Body of pancreas (tissue), 4 donors: ENCODE measurements at regions not wholly inside any gene's neighbourhood (a gene's known extent, or its start where the extent isn't known, plus 50 kb on each side); places are given as distances from the start of the nearest gene placed in this dataset.

Source experiments
- ATAC-seq: fragments of 150-250 bp; one replicate; pipeline ENCODE4 v1.9.1; 2016
- DNase-seq, 4 donors: peaks; one replicate each; pipeline ENCODE4 v3.0.0-alpha.2; 2019
- H3K27ac ChIP-seq, 4 donors: fragments of 200-600 bp; sonication (generic); 1 replicate in 3 of 4; 2 replicates in 1 of 4; pipeline versions ENCODE4 v1.5.1 to v1.6.1; 2016 to 2019; ENCODE audit warnings: mild to moderate bottlenecking in 1 of 4, mixed read lengths in 1 of 4, moderate library complexity in 1 of 4
- H3K27me3 ChIP-seq, 2 donors: fragments of 200-600 bp; sonication (generic); one replicate each; pipeline ENCODE4 v1.6.0; 2016; ENCODE audit warnings: mild to moderate bottlenecking in 1 of 2
- H3K36me3 ChIP-seq, 2 donors: fragments of 200-600 bp; sonication (generic); replicated peaks in 1 of 2; 2 replicates each; pipeline ENCODE4 v1.5.1; 2016; ENCODE audit warnings: low read depth in 2 of 2; ENCODE audit not compliant: insufficient read depth in 1 of 2
- H3K4me1 ChIP-seq: fragments of 200-600 bp; sonication (generic); one replicate; pipeline ENCODE4 v1.6.0; 2016
- H3K4me3 ChIP-seq, 2 donors: fragments of 200-600 bp; sonication (generic); 1 replicate in 1 of 2; 2 replicates in 1 of 2; pipeline ENCODE4 v1.5.1; 2016 to 2019
- H3K9me3 ChIP-seq, 3 donors: fragments of 200-600 bp; sonication (generic); 1 replicate in 2 of 3; 2 replicates in 1 of 3; pipeline ENCODE4 v1.5.1; 2016
- POLR2A ChIP-seq, 3 donors: fragments of 450-650 bp; IDR thresholded peaks; one replicate each; pipeline ENCODE4 v1.6.1; 2016; ENCODE audit warnings: antibody characterized with exemption in 3 of 3, mild to moderate bottlenecking in 2 of 3
- WGBS, 2 donors: methylation state at CpG; one replicate each; pipeline ENCODE4 v1.1.5; 2017; 5-methylcytosine and 5-hydroxymethylcytosine counted together
- intact Hi-C: fragments of 100-400 bp; cut with DNase I; formaldehyde crosslinking; loops from one replicate; pipeline ENCODE4 v1.15.1; 2023
- TF ChIP-seq, protein P1 (sequence below), 7 experiments: fragments of 450-650 bp in 4 of 7; fragments of 200-600 bp in 3 of 7; sonication (generic) in 3 of 7; IDR thresholded peaks; one replicate each; pipeline ENCODE4 v1.5.1; 2016 to 2019; ENCODE audit warnings: antibody characterized with exemption in 7 of 7

DNA sequence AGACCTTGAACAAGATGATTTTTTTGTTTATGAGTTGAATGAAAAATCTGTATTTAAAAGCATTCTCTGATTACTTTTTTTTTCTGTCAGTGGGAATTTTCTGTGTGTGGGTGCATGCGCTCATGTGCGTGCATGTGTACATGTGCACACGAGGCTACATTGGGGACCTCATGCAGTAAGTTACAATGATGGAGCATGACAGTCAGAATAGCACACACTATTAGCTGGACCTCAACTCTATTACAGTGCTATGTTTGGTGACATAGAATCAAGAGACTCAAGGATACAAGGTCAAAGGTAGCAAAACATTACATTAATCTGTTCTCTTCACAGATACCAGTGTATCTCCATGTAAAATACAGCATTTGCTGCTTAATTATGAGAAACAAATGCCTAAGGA, 276.8 kb upstream of the FIGN start:
- Histone ChIP-seq H3K36me3 (no peaks in the 10 kb centered on the region), H3K4me3 (no peak overlapping the region), H3K27ac (no peak overlapping the region), H3K27me3 (no peaks in the 10 kb centered on the region), H3K4me1 (no peaks in the 10 kb centered on the region), H3K9me3 (no peaks in the 10 kb centered on the region)
- 84 to 86% methylated on average over 3 of the region's 3 CpGs for WGBS, 2 donors
- intact Hi-C loops = no loop called here
- TF ChIP-seq POLR2A (IDR thresholded peaks at IDR 0.05) = no peak
- TF ChIP-seq, protein P1, sequence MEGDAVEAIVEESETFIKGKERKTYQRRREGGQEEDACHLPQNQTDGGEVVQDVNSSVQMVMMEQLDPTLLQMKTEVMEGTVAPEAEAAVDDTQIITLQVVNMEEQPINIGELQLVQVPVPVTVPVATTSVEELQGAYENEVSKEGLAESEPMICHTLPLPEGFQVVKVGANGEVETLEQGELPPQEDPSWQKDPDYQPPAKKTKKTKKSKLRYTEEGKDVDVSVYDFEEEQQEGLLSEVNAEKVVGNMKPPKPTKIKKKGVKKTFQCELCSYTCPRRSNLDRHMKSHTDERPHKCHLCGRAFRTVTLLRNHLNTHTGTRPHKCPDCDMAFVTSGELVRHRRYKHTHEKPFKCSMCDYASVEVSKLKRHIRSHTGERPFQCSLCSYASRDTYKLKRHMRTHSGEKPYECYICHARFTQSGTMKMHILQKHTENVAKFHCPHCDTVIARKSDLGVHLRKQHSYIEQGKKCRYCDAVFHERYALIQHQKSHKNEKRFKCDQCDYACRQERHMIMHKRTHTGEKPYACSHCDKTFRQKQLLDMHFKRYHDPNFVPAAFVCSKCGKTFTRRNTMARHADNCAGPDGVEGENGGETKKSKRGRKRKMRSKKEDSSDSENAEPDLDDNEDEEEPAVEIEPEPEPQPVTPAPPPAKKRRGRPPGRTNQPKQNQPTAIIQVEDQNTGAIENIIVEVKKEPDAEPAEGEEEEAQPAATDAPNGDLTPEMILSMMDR (IDR thresholded peaks at IDR 0.05) = no peak
- ATAC-seq (no peak), DNase-seq (no peak)

DNA sequence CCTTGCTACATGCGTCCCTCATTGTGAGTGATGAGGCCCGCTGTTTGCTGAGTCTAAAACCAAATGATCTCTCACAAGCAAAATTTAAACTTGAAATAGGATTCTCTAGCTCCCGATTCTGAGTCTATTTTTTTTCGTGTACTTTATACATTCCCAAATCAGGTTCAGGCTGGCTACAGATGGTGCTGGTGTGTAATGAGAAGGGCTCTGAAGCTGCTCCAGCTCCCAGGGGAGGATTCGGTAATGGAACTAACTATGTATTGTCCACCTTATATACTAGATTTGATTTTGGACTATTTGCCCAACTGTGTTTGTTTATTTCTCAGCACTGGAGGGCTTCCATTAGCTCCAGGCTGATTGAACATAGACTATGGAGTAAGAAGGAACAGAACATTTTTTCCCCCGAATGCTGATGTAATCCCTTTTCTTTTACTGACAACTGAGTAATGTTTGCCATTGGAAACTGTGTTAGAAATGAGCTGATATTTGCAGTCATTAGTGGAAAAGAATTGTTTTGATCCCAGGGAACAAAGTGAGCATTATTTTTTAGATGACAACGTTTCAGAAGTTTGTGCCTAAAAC, 274.0 kb upstream of the FIGN start:
- no peaks in the 10 kb centered on the region for H3K9me3 ChIP-seq
- 45 to 54% methylated on average over 7 of the region's 7 CpGs for WGBS, 2 donors
- DNase-seq = no peak
- no peaks in the 10 kb centered on the region for H3K36me3 ChIP-seq
- ATAC-seq = no peak
- no peak overlapping the region for H3K4me3 ChIP-seq
- no peaks in the 10 kb centered on the region for H3K27me3 ChIP-seq
- no peaks in the 10 kb centered on the region for H3K4me1 ChIP-seq
- no peak for TF ChIP-seq POLR2A (IDR thresholded peaks at IDR 0.05)
- TF ChIP-seq, protein P1 (IDR thresholded peaks at IDR 0.05) = no peak
- intact Hi-C loops = no loop called here
- H3K27ac ChIP-seq = no peak overlapping the region

DNA sequence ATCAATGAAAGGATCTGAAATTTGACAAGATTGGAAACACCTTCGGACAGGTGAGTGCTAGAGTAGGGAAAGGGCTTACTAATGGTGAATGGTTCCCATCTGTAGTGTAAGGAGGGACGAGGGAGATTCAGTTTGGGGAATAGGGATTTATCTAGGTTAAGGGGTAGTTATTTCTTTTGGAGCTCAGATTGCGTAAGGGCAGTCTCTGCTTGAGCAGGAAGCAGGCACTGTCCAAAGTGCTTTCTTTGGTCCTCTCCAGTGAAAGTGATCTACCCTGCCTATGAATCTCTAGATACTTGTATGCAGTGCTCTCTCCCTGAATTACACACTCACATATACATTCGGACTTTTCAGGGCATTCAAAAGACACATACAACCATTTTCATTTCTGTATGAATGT, 272.9 kb upstream of the FIGN start:
- no peak for ATAC-seq
- no peak overlapping the region for H3K4me3 ChIP-seq
- no peaks in the 10 kb centered on the region for H3K36me3 ChIP-seq
- WGBS, 2 donors = 55% methylated on average over 4 of the region's 4 CpGs
- TF ChIP-seq POLR2A (IDR thresholded peaks at IDR 0.05) = no peak
- TF ChIP-seq, protein P1 (IDR thresholded peaks at IDR 0.05) = no peak
- DNase-seq = no peak
- H3K9me3 ChIP-seq = no peaks in the 10 kb centered on the region
- H3K27ac ChIP-seq = no peak overlapping the region
- H3K27me3 ChIP-seq = no peaks in the 10 kb centered on the region
- no peaks in the 10 kb centered on the region for H3K4me1 ChIP-seq
- intact Hi-C loops = no loop called here

DNA sequence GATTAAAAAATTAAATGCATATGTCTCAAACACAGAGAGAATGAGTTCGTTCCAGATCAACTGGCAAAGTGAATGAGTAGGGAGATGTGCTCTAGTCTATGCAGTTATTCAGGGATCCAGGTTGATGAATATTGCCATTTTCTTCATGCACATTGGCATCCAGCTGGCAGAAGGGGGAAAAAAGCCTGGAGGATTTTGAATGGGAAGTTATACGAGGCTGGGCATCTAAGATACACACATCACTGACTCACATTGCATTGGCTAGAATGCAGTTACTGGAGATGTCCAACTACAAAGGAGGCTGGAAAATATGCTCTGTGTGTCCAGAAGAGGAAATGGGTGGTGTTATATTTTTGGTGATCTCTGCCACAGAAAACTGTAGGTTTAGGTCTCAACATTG, 270.9 kb upstream of the FIGN start:
- H3K4me3 ChIP-seq = no peak overlapping the region
- ATAC-seq (no peak), DNase-seq (no peak)
- TF ChIP-seq POLR2A (IDR thresholded peaks at IDR 0.05) = no peak
- TF ChIP-seq, protein P1 (IDR thresholded peaks at IDR 0.05) = no peak
- intact Hi-C loops = no loop called here
- no peaks in the 10 kb centered on the region for H3K27me3 ChIP-seq
- no peaks in the 10 kb centered on the region for H3K36me3 ChIP-seq
- WGBS, 2 donors = 59 to 60% methylated on average over 2 of the region's 2 CpGs
- H3K9me3 ChIP-seq = no peaks in the 10 kb centered on the region
- H3K4me1 ChIP-seq = no peaks in the 10 kb centered on the region
- H3K27ac ChIP-seq = no peak overlapping the region

DNA sequence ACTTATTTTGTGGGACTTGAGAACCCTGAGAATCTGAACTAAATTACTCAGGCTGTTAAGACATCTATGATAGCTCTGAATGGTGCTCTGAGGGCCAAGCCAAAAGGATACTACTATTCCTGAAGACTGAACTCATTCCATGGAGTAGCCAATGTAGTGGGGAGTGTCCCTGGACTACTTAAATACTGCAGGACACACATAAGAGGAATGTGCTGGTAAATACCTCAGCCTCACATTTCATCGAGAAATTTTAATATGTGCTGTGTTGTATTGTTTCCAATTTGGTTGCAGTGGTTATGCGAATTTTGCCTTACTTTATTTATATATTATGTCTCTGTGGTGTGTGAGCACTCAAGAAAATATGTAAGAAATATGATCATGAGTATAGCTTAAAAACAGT, 264.4 kb upstream of the FIGN start:
- Histone ChIP-seq H3K9me3 (no peaks in the 10 kb centered on the region), H3K27ac (no peak overlapping the region), H3K36me3 (no peaks in the 10 kb centered on the region), H3K27me3 (no peaks in the 10 kb centered on the region), H3K4me1 (no peaks in the 10 kb centered on the region), H3K4me3 (no peak overlapping the region)
- no peak for ATAC-seq
- intact Hi-C loops = no loop called here
- no peak for DNase-seq
- WGBS, 2 donors = 70 to 81% methylated on average over 2 of the region's 2 CpGs
- TF ChIP-seq POLR2A (IDR thresholded peaks at IDR 0.05) = no peak
- TF ChIP-seq, protein P1 (IDR thresholded peaks at IDR 0.05) = no peak
